Kasumi-1 (cell line): ENCODE measurements at regions not wholly inside any gene's neighbourhood (a gene's known extent, or its start where the extent isn't known, plus 50 kb on each side); places are given as distances from the start of the nearest gene placed in this dataset.

Experiments used
- DNase-seq, 2 experiments: peaks; one replicate each; lab custom pipeline; 2025; lab: John Stamatoyannopoulos, UW

- no peak for DNase-seq
Measured at GRCh38 chr4:128488055-128488705, 200.6 kb upstream of the PGRMC2 start.

- DNase-seq = no peak
Measured at GRCh38 chr4:128484896-128485295, 197.3 kb upstream of the PGRMC2 start.

DNA sequence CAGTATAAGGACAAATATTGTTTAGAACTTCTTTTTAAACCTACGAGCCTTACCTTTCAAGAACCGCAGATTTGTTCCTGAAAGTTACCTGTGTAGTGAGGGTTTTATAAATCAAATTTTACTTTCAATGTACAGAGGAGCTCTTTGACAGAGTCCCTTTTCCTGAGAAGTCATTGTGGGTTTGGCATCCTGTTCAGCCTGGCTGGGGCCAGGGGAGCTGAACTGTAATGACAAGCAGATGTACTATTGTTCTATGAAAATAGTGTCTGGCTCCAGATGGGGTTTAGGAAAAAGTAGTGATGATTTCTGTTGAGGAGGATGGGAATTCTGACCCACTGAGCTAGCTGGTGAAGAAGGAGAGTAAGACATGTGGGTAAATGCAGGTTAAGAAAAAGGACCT, 196.2 kb upstream of the PGRMC2 start:
- no peak for DNase-seq

DNA sequence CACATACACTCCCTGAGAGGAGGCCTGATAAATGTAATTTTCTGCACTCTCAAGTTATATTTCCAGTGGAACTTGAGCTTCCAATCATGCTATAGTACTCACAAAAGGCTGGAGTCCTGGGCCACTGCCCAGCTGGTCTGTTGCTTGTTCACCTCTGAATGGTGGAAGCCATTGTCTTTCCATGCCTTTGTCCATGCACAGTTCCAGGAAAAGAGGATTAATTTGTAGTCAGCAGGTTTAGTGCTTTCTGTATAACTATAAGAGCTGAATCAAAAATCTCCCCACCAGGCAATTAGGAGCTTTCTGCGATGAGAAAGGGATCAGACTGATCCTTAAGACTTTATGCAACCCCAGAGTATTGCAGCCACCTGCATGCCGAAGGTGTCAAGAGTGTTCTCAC, 195.4 kb upstream of the PGRMC2 start:
- DNase-seq = no peak

DNA sequence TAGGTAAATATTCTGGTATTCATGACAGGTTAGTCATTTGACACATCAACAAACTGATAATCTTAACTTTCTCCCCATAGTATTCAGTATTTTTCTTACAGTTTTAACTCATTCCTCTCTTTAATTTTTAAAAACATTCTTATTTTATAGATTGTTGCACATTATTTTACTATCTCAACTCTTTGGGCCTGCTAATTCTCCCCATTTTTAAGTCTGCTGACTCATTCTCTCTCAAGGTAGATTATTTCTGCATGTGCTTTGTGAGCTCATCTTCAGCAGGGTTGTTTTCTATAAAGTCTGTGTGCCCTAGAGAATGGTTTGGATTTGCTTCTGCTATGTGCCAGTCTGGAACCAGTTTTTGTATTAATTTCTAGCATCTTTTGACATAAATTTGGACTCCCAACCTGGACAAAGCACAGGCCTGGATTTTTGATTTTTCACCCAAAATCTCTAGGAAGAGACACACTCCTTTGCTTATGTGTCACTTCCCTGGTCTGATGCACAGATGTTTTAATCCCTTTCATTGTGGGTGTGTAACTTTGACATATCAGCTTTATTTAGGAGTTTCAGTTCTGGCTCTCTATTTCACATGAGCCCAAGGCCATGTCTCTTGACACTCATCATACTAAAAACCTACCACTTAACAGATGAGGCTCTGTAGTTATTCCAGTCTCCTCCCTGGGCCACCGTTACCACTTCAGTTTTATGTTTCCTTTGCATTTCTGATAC, 194.3 kb upstream of the PGRMC2 start:
- no peak for DNase-seq

- DNase-seq = no peak
Measured at GRCh38 chr4:128480945-128481344, 193.3 kb upstream of the PGRMC2 start.

GRCh38 chr4:128477540-128477939, 189.9 kb upstream of the PGRMC2 start:
- no peak for DNase-seq

DNA sequence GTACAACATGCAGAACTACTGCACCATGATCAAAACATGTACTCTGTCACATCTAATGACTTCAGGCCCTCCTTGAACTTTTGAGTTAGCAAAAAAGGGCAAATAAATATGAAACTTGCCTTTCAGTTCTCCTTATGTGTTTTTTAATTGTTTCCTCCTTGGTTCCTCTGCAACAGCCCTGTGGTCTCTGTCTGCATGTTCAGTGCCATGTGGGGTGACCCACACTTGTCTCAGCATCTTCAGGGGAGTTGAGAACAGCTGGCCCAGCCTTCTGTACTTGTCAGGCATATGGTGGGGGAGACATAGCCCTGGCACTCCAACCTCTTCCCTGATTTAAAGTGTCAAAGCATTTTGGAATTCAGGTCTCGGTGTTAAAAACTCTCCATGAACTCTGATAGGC, 188.0 kb upstream of the PGRMC2 start:
- DNase-seq = no peak

GRCh38 chr4:128471576-128471975, 184.0 kb upstream of the PGRMC2 start:
- no peak for DNase-seq

DNA sequence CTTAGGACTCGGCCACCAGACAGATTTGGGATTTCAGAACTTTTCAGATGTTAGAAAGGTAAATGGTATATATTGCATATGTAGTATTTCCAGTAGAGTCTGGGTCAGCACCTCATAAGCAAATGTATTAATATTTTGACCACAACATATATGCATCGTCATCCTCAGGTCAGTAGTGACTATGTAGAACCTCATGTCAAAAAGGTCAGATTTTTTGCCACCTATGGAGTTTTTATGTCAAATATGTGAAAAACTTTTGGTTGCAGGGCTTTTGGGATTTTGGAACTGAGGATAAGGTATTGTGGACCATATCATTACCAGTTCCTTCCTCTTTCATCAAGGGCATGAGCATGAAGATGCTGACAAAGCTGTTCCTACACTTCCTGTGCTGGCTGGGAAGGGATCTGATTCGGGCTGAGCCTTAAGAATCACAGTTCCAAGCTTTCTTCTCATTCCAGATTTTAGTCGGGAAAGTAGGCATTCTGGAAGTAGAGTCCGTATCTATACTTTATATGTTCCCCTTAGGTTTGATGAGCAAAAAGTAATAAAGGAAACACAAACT, 183.0 kb upstream of the PGRMC2 start:
- DNase-seq = no peak

GRCh38 chr4:128468123-128468989, 180.7 kb upstream of the PGRMC2 start:
- no peak for DNase-seq

DNA sequence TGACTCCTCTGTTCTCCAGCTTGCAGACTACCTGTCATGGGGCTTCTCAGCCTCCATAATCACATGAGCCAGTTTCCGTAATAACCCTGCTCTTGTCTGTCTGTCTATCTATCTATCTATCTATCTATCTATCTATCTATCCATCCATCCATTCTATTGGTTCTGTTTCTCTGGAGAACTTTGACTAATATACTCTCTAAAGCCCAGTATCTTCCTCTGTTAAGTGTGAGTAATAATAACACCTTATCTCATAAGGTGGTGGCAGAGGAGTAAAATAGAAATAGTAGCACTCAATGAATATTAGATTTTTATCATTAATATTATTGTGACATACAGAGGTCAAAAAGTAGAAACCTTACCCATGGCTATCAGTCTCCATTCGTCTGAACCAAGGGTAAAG, 177.9 kb upstream of the PGRMC2 start:
- no peak for DNase-seq

- DNase-seq = no peak
Measured at GRCh38 chr4:128463006-128463405, 175.4 kb upstream of the PGRMC2 start.

- no peak for DNase-seq
Measured at GRCh38 chr4:128462103-128462783, 174.6 kb upstream of the PGRMC2 start.

- no peak for DNase-seq
Measured at GRCh38 chr4:128461291-128462102, 173.9 kb upstream of the PGRMC2 start.

- no peak for DNase-seq
Measured at GRCh38 chr4:128459547-128459946, 171.9 kb upstream of the PGRMC2 start.

DNA sequence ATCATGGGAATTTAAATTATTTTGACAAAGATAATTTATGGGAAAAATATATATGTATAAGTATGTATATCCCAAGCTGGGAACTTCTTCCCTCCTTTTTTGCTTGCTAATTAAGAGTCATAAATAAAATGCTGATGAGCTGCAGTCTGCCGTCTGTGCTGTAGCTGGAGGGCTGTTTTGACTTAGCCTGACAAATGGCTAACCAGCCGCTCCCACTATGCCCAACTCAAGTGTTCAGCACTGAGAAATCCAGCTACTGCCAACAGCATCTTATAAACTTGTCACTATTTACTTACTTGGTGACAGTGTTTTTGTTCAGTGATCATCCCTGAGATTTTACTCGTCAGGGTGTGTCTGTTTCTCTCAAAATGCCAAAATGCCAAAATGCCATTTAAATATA, 171.2 kb upstream of the PGRMC2 start:
- no peak for DNase-seq

- no peak for DNase-seq
Measured at GRCh38 chr4:128457726-128458125, 170.1 kb upstream of the PGRMC2 start.

GRCh38 chr4:128456171-128456570, 168.6 kb upstream of the PGRMC2 start:
- no peak for DNase-seq

DNA sequence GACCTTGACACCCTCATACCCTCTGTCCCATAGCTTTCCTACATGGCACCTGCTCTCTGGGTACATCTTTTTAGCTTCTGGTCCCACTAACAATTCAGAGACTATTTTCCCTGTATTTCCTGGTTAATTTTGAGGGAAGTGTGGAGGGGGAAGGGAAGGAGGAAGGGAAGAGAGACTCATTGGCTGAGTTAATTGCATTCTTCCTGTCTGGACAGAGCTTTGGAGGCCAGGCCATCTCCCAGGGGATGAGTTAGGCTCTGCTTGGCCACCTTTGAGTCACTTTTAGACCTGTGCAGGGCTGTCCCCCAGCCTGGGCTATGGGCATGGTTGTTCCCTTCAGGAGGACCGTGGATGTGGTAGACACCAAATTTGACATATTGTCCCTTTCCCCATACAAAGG, 167.9 kb upstream of the PGRMC2 start:
- no peak for DNase-seq

- DNase-seq = no peak
Measured at GRCh38 chr4:128454881-128455280, 167.3 kb upstream of the PGRMC2 start.
